ENCODE measurements at regions not wholly inside any gene's neighbourhood (a gene's known extent, or its start where the extent isn't known, plus 50 kb on each side); places are given as distances from the start of the nearest gene placed in this dataset.

DNA sequence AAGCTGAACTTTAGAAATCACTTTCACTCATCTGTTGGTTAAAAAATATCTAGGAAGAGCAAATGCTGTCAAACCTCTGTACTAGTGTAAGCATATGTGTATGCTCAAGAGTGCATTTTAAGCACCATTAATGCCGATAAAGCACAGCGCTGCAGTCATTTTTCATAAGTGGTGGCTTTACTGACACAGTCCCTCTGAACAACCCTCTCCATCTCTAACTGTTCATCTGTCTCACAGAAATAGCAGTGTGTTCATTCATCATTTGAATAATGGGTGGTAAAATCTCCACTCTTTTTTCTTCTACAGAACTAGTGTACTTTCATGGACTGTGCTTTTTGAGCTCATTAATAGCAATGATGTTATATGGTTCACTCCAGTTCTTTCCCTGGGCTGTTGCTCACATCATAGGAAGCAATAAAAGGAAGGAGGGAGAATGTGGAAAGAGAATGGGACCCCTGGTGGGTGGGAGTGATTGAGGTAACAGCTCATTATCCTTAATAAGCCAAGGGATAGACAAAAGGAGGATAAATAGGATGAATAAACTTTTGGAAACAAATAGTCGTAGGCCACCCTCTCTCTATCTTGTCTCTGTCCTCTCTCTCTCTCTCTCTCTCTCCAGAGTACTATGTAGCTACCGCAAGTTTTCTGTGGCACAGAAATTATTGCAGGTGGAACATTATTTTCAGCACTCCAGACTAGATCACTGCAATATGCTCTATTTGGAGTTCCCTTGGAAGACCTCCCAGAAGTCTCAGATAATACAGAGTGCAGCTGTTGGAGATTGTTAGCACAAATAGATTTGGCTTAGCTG lies 117.9 kb upstream of the PRDM9 start (continued):
- TF ChIP-seq HMGXB3 (CRISPR knock-in tag; IDR thresholded peaks at IDR 0.05; ENCODE audit: borderline replicate concordance) (no peak), ZNF672 (CRISPR knock-in tag; IDR thresholded peaks at IDR 0.05) (no peak), TAF1 (CRISPR knock-in tag; IDR thresholded peaks at IDR 0.05) (no peak)

- 0% methylated on average over 1 of the region's 1 CpG for WGBS (ENCODE audit: low lambda C conversion rate)
- DNase-seq (ENCODE audit: low spot score) (no peak), ATAC-seq (no peak), FAIRE-seq (no peak)
- POLR2A ChIA-PET = no interaction called here
- Histone ChIP-seq H3K4me3 (replicated peaks in 1 of 3; ENCODE audit: insufficient read depth in 1 of 3, low read depth in 2 of 3, low read length in 3 of 3) (no peak overlapping the region), H3K4me2 (ENCODE audit: low read depth, low read length) (no peak overlapping the region), H3K4me1 (ENCODE audit: insufficient read depth, low read length) (no peaks in the 10 kb centered on the region), H4K20me1 (ENCODE audit: insufficient read depth, low read length) (no peaks in the 10 kb centered on the region), H3K9ac (ENCODE audit: insufficient read depth, low read depth, low read length) (no peak overlapping the region), H3K27me3 (ENCODE audit: control insufficient read depth in 1 of 2, insufficient read depth in 2 of 2, low read length in 2 of 2) (no peaks in the 10 kb centered on the region), H3K9me3 (ENCODE audit: low read length) (peaks cover 25% of the 10 kb centered on the region), H3K27ac (ENCODE audit: extremely low read length, insufficient read depth, low read length) (no peak overlapping the region), H3K36me3 (replicated peaks in 1 of 2; ENCODE audit: control insufficient read depth in 1 of 2, insufficient read depth in 2 of 2, low read length in 2 of 2) (no peaks in the 10 kb centered on the region), H2AFZ (ENCODE audit: low read length) (no peak overlapping the region), H3K79me2 (ENCODE audit: insufficient read depth, low read length) (no peaks in the 10 kb centered on the region)
- in situ Hi-C loops (cut with HindIII; ENCODE audit: extremely low pct_ligation_motif_present, low pct_unique_long_range_greater_than_20kb) (no loop called here), intact Hi-C loops (cut with micrococcal nuclease; ENCODE audit: unreplicated experiment) (no loop called here)
- no TSS peak for BruUV-seq (replicated peaks)
- CTCF ChIA-PET (ENCODE audit: low intra/inter-chr PET ratio, low total read pairs) = no interaction called here
- TF ChIP-seq FOSL2 (CRISPR knock-in tag; IDR thresholded peaks at IDR 0.05) (no peak), KLF16 (CRISPR knock-in tag; IDR thresholded peaks at IDR 0.05) (no peak), EZH2 (conservative IDR thresholded peaks at IDR 0.05; ENCODE audit: low read depth, low read length) (no peak), HMG20A (CRISPR knock-in tag; IDR thresholded peaks at IDR 0.05; ENCODE audit: borderline replicate concordance) (no peak), NFRKB (IDR thresholded peaks at IDR 0.05) (no peak), CENPT (CRISPR knock-in tag; IDR thresholded peaks at IDR 0.05; ENCODE audit: low read depth) (no peak), ZNF276 (CRISPR knock-in tag; IDR thresholded peaks at IDR 0.05; ENCODE audit: low read depth) (no peak), SPEN (CRISPR knock-in tag; IDR thresholded peaks at IDR 0.05; ENCODE audit: low read depth) (no peak)
- TF ChIP-seq, protein P1, sequence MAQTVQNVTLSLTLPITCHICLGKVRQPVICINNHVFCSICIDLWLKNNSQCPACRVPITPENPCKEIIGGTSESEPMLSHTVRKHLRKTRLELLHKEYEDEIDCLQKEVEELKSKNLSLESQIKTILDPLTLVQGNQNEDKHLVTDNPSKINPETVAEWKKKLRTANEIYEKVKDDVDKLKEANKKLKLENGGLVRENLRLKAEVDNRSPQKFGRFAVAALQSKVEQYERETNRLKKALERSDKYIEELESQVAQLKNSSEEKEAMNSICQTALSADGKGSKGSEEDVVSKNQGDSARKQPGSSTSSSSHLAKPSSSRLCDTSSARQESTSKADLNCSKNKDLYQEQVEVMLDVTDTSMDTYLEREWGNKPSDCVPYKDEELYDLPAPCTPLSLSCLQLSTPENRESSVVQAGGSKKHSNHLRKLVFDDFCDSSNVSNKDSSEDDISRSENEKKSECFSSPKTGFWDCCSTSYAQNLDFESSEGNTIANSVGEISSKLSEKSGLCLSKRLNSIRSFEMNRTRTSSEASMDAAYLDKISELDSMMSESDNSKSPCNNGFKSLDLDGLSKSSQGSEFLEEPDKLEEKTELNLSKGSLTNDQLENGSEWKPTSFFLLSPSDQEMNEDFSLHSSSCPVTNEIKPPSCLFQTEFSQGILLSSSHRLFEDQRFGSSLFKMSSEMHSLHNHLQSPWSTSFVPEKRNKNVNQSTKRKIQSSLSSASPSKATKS (CRISPR knock-in tag; IDR thresholded peaks at IDR 0.05) = no peak
- TF ChIP-seq, protein P2, sequence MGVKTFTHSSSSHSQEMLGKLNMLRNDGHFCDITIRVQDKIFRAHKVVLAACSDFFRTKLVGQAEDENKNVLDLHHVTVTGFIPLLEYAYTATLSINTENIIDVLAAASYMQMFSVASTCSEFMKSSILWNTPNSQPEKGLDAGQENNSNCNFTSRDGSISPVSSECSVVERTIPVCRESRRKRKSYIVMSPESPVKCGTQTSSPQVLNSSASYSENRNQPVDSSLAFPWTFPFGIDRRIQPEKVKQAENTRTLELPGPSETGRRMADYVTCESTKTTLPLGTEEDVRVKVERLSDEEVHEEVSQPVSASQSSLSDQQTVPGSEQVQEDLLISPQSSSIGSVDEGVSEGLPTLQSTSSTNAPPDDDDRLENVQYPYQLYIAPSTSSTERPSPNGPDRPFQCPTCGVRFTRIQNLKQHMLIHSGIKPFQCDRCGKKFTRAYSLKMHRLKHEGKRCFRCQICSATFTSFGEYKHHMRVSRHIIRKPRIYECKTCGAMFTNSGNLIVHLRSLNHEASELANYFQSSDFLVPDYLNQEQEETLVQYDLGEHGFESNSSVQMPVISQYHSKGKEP (CRISPR knock-in tag; IDR thresholded peaks at IDR 0.05) = no peak
Observed at GRCh38 chr5:23385036-23385435, 122.4 kb upstream of the PRDM9 start.

Data from HepG2 (cell line).